ENCODE measurements at regions not wholly inside any gene's neighbourhood (a gene's known extent, or its start where the extent isn't known, plus 50 kb on each side); places are given as distances from the start of the nearest gene placed in this dataset.

- TF ChIP-seq POLR2A (IDR thresholded peaks at IDR 0.05): no peak
- TF ChIP-seq, protein P1, sequence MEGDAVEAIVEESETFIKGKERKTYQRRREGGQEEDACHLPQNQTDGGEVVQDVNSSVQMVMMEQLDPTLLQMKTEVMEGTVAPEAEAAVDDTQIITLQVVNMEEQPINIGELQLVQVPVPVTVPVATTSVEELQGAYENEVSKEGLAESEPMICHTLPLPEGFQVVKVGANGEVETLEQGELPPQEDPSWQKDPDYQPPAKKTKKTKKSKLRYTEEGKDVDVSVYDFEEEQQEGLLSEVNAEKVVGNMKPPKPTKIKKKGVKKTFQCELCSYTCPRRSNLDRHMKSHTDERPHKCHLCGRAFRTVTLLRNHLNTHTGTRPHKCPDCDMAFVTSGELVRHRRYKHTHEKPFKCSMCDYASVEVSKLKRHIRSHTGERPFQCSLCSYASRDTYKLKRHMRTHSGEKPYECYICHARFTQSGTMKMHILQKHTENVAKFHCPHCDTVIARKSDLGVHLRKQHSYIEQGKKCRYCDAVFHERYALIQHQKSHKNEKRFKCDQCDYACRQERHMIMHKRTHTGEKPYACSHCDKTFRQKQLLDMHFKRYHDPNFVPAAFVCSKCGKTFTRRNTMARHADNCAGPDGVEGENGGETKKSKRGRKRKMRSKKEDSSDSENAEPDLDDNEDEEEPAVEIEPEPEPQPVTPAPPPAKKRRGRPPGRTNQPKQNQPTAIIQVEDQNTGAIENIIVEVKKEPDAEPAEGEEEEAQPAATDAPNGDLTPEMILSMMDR (IDR thresholded peaks at IDR 0.05): no peak
Measured at GRCh38 chr2:12089001-12089400, 342.6 kb downstream of the LPIN1 start.
